ENCODE measurements at regions not wholly inside any gene's neighbourhood (a gene's known extent, or its start where the extent isn't known, plus 50 kb on each side); places are given as distances from the start of the nearest gene placed in this dataset.

GRCh38 chr1:88035578-88035977 lies 648.5 kb upstream of the PKN2 start:
- DNase-seq = no peak

DNA sequence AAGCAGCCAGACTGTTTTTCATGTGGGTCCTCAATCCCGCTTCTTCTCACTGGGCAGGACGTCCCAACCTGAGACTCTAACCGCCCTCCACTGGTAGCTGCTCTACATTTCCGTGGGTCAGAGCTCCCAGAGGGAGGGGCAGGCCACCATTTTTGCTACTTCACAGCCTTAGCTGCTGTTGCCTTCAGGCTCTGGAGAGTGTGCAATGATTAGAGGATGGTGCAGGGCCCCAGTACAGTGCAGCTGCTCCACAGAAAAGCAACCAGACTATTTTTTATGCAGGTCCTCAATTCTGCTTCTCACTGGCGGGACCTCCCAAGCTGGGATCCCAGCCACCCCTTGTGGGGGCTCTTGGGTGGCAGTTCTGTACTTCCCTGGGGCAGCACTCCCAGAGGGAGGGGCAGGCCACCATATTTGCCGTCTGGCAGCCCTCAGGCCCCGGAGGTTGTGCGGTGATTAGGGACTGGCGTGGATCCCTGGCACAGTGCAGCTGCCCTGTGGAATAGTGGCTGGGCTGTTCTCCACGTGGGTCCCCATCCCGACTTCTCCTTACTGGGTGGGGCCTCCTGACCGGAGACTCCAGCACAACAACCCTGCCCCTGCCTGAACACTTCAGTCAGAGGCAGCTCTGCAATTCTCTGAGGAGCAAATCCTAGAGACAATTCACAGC lies 647.6 kb upstream of the PKN2 start:
- no peak for DNase-seq

DNA sequence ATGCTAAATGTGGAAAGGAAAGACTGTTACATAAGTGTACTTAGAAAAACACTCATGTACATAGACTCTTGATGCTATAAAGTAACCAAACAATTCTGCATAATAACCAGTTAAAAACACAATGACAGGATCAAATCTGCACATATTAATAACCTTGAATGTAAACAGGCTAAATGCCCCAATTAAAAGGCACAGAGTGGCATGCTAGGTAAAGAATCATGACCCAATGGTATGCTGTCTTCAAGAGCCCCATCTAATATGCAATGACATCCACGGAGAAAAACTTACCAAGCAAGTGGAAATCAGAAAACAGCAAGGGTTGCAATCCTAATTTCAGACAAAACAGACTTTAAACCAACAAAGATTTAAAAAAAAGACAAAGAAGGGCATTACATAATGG lies 644.8 kb upstream of the PKN2 start:
- no peak for DNase-seq

DNA sequence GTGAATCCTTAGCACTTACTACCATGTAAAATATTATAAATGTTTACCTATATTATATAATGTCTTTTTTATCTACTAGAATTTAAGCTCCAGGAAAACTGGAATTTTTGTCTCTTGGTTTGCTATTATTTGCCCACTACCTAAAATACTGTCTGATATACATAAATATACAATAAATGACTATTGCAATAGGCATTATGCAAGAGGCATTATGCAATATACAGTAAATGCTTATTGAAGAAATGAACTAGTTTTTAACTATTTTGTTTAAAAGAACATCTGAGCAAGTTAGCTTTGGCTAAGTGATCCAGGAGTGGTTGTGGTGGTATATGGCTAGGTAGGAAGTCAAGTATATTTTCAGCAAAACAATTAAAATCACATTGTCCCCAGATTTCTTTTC lies 640.2 kb upstream of the PKN2 start:
- no peak for DNase-seq

- no peak for DNase-seq
Measured at GRCh38 chr1:88052167-88052566, 631.9 kb upstream of the PKN2 start.

GRCh38 chr1:88053065-88053464 lies 631.0 kb upstream of the PKN2 start:
- DNase-seq = no peak

- DNase-seq = no peak
Measured at GRCh38 chr1:88056881-88057280, 627.2 kb upstream of the PKN2 start.

DNA sequence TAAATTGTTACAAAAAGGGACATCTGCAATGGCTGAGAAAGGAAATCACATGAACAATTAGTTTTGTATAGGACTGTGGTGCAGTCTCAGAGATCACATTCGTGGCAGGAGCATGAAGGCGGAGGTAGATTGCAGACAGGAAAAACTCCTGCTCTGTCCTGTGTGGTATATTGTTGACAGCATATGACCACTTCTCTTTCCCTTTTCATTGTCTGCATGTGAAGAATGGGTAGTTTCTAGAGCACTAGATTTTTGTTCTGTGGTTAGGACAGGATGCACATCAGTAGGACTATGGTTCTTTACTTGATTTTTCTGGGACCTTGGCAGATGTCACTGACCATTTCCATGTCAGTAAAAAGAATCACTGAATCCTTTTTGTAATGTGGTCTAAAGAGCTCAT lies 625.9 kb upstream of the PKN2 start:
- no peak for DNase-seq

GRCh38 chr1:88060112-88060673 lies 623.9 kb upstream of the PKN2 start:
- no peak for DNase-seq

- DNase-seq = no peak
Measured at GRCh38 chr1:88060750-88061491, 623.2 kb upstream of the PKN2 start.

- DNase-seq = no peak
Measured at GRCh38 chr1:88061492-88062177, 622.4 kb upstream of the PKN2 start.

DNA sequence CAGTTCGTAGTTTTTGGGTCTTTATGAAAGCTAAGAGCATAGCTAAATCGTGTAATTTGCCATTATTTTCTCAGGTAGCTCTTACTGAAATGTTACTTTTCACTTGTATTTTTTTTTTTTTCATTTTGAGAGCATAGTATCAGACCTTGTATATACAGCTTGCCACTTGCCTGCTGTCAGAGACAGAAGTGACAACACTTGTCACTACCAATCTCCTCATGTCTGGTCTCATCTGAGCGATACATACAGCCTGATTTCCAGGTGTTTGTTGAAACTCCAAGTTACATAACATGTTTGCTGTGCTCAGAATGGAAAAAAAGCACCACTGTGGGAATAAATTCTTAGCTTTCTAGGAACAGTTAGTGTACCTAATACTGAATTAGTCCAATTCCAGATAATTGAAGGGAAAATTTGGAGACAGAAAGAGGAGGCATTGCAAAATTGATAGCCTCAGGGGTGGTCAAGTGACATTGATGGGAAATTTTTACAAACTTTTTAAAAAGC lies 621.4 kb upstream of the PKN2 start:
- no peak for DNase-seq

DNA sequence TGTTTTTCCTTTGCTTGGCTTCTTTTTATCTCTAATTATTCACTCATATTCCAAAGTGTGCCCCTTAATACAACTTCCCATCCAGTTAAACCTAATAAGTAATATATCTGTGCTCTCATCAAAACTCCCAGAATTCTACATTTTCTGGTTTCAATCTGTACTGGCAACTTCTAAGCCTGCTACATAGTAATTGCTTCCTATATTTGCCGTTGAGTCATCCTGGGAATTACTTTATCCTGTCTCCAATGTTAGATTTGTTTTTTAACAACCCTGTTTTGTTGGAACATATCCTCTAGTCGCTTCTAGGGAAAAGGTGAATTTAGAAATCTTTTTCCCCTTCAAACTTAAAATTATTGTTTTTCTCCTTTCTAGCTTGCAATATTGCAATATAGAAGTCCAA lies 620.5 kb upstream of the PKN2 start:
- no peak for DNase-seq

DNA sequence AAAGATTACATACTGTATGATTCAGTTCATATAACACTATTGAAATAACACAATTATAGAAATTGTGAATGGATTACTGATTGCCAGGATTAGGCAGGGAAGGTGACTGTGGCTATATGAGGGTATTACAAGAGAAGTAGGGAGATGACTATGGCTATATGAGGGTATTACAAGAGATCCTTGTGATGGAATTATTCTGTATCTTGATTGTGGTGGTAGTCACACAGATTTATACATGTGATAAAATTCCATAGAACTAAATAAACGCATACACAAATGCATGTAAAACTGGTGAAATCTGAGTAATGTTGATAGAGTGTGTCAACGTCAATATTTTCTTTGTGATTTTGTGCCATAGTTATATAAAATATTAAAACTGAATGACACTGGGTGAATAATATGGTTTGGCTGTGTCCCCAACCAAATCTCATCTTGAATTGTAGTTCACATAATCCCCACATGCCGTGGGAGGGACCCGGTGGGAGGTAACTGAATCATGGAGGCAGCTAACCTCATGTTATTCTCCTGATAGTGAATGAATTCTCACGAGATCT lies 615.6 kb upstream of the PKN2 start:
- no peak for DNase-seq

- no peak for DNase-seq
Measured at GRCh38 chr1:88070956-88071355, 613.1 kb upstream of the PKN2 start.

DNA sequence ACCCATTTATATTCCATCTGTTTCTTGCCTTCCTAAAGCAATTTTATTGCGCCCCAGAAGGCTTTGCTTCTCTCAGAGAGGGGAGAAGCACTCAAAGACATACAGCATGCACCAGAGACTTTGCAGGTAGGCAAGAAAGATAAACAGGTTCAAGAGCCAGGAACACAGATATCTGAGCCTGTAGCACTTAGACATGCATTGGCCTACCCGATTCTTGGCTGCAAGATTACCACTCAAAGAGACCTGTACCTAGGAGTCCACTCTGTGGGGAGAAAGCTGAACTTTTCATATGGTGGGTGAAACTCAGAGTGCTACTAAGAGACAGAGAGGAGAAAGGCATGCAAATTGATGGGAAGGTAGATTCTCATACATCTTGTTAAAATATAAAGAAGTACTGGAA lies 609.4 kb upstream of the PKN2 start:
- DNase-seq = no peak

DNA sequence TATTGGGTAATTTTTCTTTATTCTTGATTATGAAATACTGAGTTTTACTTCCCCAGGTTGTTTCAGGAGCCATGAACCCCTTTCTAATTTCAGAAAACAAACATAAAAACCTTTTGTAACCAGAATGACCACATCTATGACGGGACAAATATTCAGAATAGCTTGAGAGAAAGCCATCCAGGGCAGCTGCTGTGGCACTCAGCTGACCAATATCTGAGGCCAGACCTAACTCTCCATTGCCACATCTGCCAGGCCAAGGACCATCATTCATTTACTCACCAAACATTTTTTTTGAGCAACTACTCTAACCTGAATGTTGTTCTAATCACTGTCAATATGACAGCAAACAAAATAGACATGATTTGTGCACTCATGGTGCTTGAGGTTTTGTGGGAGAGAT lies 608.3 kb upstream of the PKN2 start:
- DNase-seq = no peak

GRCh38 chr1:88079036-88079435 lies 605.0 kb upstream of the PKN2 start:
- no peak for DNase-seq

GRCh38 chr1:88080875-88081274 lies 603.2 kb upstream of the PKN2 start:
- no peak for DNase-seq

DNA sequence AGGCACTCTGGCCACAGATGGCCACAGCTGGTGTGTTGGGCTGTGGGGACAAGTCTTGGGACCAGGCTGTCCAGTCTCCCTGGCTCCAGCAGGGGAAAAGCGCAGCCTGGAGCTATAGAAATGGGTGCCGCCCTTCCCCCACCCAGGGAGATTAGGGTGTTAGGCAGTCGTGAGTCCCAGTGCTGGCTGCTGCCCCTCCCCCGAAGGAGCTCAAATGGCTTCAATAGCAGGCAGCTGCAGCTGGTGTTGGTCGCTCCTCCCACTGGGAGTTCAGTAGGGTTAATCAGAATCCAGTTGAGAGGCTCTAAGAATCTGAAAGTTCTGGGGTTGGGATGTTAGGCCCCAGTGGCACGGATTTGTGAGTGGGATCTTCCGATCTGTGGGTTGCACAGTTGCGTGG lies 595.6 kb upstream of the PKN2 start:
- no peak for DNase-seq

DNA sequence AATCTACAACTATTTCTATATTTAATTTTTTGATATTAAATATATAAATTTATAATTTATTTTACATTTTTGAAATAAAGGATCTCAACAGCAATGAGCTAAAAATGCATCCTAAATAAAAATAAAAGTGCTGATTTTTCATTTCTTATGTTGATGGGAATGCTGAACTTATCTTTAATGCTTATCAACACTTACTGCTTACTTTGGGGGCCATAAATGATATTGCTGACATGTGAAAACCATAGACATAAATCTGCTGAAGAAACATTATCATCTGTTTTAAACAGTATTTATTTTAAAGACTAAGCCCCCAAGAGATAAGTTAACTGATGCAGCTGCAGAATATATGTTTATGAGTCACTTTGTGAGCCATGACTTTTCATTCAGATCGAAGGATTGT lies 594.1 kb upstream of the PKN2 start:
- no peak for DNase-seq

- no peak for DNase-seq
Measured at GRCh38 chr1:88098881-88099280, 585.2 kb upstream of the PKN2 start.

- DNase-seq = no peak
Measured at GRCh38 chr1:88101041-88101440, 583.0 kb upstream of the PKN2 start.

Measured in activated gamma-delta T cell treated with Interleukin-2 at 50 U/mL for 16 hours (primary cell).